ENCODE measurements at regions not wholly inside any gene's neighbourhood (a gene's known extent, or its start where the extent isn't known, plus 50 kb on each side); places are given as distances from the start of the nearest gene placed in this dataset.

DNA sequence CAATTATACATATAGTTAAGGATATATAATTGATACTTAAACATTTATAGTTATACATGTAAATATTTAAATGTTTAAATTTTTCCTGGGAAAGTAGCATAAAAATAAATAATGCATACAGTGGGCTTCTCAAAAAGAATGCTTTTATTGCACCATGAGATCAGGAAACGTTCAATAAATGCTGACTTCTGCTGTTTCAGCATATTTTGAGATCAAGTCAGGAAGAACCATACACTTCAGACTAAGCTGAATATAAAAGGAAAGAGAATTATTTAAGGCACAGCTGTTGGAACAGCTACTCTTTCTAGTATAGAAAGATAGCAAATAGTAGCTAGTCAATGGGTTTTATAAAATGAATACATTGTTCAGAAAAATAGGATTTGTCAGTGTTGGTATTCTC is 1462.3 kb upstream of the CADM2 start:
- TF ChIP-seq RNF2 (IDR thresholded peaks at IDR 0.05) = no peak
- TF ChIP-seq, protein P1, sequence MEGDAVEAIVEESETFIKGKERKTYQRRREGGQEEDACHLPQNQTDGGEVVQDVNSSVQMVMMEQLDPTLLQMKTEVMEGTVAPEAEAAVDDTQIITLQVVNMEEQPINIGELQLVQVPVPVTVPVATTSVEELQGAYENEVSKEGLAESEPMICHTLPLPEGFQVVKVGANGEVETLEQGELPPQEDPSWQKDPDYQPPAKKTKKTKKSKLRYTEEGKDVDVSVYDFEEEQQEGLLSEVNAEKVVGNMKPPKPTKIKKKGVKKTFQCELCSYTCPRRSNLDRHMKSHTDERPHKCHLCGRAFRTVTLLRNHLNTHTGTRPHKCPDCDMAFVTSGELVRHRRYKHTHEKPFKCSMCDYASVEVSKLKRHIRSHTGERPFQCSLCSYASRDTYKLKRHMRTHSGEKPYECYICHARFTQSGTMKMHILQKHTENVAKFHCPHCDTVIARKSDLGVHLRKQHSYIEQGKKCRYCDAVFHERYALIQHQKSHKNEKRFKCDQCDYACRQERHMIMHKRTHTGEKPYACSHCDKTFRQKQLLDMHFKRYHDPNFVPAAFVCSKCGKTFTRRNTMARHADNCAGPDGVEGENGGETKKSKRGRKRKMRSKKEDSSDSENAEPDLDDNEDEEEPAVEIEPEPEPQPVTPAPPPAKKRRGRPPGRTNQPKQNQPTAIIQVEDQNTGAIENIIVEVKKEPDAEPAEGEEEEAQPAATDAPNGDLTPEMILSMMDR (IDR thresholded peaks at IDR 0.05 in 2 of 3, conservative IDR thresholded peaks at IDR 0.05 in 1 of 3; ENCODE audit: insufficient read depth in 2 of 3, low read depth in 1 of 3, low read length in 3 of 3) = no peak
- no peak for TF ChIP-seq DLX4 (CRISPR knock-in tag; IDR thresholded peaks at IDR 0.05)
- TF ChIP-seq MTA1 (IDR thresholded peaks at IDR 0.05; ENCODE audit: borderline replicate concordance) = no peak
- no peak for TF ChIP-seq SAP30 (IDR thresholded peaks at IDR 0.05; ENCODE audit: borderline replicate concordance, insufficient read depth, low read depth, low read length, poor library complexity, severe bottlenecking)
- TF ChIP-seq HDAC6 (IDR thresholded peaks at IDR 0.05; ENCODE audit: low read depth, low read length) = no peak
- no peak for TF ChIP-seq MAX (CRISPR knock-in tag; IDR thresholded peaks at IDR 0.05)
- no peak for TF ChIP-seq REST (IDR thresholded peaks at IDR 0.05; ENCODE audit: borderline replicate concordance)
- no peak for TF ChIP-seq REST (CRISPR knock-in tag; IDR thresholded peaks at IDR 0.05; ENCODE audit: low read depth)
- TF ChIP-seq SMC3 (conservative IDR thresholded peaks at IDR 0.05; ENCODE audit: insufficient read depth, low read depth, low read length) = no peak
- no peak for TF ChIP-seq FOXA3 (CRISPR knock-in tag; conservative IDR thresholded peaks at IDR 0.05 in 1 of 2, IDR thresholded peaks at IDR 0.05 in 1 of 2)
- TF ChIP-seq, protein P2, sequence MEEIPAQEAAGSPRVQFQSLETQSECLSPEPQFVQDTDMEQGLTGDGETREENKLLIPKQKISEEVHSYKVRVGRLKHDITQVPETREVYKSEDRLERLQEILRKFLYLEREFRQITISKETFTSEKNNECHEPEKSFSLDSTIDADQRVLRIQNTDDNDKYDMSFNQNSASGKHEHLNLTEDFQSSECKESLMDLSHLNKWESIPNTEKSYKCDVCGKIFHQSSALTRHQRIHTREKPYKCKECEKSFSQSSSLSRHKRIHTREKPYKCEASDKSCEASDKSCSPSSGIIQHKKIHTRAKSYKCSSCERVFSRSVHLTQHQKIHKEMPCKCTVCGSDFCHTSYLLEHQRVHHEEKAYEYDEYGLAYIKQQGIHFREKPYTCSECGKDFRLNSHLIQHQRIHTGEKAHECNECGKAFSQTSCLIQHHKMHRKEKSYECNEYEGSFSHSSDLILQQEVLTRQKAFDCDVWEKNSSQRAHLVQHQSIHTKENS (CRISPR knock-in tag; IDR thresholded peaks at IDR 0.05) = no peak

Measured in K562 (cell line).